Activated naive CD4-positive, alpha-beta T cell (primary cell): ENCODE measurements at regions not wholly inside any gene's neighbourhood (a gene's known extent, or its start where the extent isn't known, plus 50 kb on each side); places are given as distances from the start of the nearest gene placed in this dataset.
A peak's percentile ranks its signal among the peaks of the same experiment; 100 is the strongest.
"Not testable (repeated sequence)": the region's sequence is repeated elsewhere in the genome, so short reads cannot be mapped to it uniquely, and the experiment has no call there.

Experiments
- DNase-seq, 4 experiments: peaks; one replicate each; lab custom pipeline; 2025; lab: John Stamatoyannopoulos, UW

DNA sequence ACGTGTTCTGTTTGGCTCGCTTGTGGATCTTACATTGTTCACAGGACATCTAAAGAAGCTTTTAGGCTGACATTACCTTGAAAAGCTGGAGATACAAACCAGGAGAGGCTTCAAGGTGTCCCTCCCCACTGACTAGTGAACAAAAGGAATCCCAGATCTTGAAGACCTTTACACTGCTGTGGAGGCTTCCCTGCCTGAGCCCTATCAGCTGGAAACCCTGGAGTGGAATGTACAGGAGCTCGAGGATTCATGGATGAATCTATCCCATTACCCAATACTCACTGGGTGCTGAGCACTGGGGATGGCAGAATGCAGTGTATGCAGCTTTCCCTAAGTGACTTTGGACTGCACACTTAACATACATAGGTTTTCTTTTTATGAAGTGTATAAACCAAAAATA, 82.3 kb upstream of the MFGE8 start:
- no peak for DNase-seq

- DNase-seq: no peak
Measured at GRCh38 chr15:88997531-88997930, 84.4 kb upstream of the MFGE8 start.

- no peak for DNase-seq
Measured at GRCh38 chr15:88998980-88999713, 86.0 kb upstream of the MFGE8 start.

- DNase-seq: not testable (repeated sequence)
Measured at GRCh38 chr15:89001708-89002275, 86.5 kb upstream of the ABHD2 start.

DNA sequence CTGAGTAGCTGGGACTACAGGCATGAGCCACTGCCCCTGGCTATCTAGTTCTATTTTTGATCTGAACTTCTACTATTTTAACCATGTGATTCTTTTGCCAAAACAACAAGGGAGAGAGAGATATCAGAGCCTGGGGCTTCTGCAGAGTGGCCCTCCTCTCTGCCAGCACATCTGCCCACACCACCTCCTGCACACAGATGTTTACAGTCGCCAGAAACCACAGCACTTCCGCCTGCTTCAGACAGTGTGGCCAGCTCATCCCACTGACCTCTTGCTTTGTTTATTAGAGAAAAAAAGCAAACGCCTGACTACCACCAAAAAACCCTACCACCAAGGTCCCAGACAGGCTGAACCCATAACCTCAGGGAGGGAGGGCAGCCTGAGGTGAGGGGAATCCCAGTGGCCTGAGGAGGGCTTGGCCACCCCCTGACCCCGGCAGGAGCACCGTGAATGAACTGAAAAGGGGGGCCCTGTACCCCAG, 85.9 kb upstream of the ABHD2 start:
- DNase-seq: no peak

- DNase-seq: no peak
Measured at GRCh38 chr15:89002830-89003229, 85.4 kb upstream of the ABHD2 start.

- DNase-seq: no peak
Measured at GRCh38 chr15:89003865-89004725, 84.2 kb upstream of the ABHD2 start.

DNA sequence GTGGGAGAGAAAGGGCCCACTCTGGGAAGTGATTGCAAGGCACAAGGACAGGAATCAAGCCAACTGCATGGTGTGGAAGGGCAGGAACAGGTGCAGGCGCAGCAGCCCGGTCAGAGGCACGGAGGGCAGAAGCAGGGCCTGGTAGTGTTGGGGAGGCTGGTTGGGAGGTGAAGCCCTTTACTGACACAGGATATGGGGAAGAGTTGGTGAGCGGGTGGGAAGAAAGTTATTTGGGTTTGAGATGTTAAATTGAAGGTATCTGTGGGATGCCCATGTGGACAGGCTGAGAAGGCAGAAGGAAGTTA, 83.6 kb upstream of the ABHD2 start:
- no peak for DNase-seq

- DNase-seq: not testable (repeated sequence)
Measured at GRCh38 chr15:89007527-89007926, 80.7 kb upstream of the ABHD2 start.

- no peak for DNase-seq
Measured at GRCh38 chr15:89007989-89008388, 80.3 kb upstream of the ABHD2 start.

DNA sequence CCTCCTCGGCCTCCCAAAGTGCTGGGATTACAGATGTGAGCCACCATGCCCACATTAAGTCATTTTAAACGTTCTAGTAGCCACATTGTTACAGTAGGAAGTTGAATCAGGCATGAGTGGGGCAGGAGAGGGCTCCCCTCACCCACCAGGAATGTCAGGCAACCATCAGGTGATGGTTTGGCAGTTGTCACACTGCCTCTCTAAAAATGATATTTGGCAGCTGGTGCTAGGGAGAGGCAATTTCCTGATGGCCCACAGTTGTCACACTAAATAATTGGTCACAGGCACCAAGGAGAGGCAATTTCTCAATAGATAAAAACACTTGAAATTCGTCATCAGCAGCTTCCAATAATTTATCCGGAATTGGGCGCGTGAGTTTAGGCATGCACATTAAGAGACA, 79.2 kb upstream of the ABHD2 start:
- DNase-seq: no peak

DNA sequence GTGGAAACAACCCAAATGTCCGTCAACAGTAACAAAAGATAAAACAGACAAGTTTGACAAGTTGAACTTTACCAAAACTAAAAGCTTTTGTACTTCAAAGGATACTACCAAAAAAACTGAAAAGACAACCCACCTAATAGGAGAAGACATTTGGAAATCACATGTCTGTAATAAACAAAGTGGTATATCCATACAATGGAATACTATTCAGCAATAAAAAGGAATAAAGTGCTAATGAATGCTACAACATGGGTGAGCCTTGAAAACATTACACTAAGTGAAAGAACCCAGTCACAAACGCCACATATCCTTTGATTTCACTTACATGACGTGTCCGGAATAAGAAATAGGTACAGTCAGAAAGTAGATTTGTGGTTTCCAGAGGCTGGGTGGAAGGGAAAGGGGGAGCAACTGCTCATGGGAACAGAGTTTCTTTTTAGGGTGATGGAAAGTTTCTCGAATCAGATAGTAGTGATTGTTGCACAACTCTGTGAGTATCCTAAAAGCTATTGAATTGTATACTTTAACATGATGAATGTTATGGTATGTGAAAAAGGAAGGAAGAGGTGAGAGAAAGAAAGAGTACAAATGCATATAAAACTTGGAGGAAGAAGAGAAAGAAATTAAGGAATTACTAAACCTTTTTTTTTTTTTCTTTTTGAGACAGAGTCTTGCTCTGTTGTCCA, 72.7 kb upstream of the ABHD2 start:
- no peak for DNase-seq

- no peak for DNase-seq
Measured at GRCh38 chr15:89016549-89017041, 71.7 kb upstream of the ABHD2 start.

DNA sequence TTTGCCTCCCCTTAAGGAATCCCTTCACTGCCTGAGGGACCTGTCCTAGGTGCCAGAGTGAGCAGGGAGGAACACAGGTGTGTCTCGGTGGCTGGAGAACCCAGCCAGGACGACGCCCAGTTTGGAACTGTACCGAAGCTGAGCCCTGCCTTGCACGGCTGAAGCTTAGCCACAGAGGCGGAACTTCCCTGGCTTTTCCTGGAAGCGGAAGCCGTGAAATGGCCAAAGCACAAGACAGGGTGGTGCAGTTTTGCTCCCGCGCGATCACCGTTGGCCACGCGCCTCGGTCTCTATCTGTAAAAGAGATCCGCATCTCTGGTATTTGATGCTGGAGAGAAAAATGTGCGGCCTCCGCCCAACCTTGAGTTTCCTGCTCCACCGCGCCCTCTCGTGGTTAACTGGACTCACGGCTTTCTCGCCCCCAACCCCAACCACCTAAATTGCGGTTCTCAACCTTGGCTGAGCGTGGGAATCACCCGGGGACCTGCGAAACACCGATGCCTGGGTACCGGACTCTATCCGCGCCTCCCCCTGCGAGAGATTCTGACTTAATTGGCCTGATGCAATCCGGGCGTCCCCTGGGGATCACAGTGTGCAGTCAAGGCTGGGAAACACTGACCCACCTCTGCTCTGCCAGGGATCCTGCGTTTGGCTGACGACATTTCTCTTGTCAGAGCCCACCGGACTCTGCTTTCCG, 70.7 kb upstream of the ABHD2 start:
- DNase-seq: peak; percentile 65 to 87 (median 76)

GRCh38 chr15:89018207-89018606, 70.0 kb upstream of the ABHD2 start:
- no peak for DNase-seq

DNA sequence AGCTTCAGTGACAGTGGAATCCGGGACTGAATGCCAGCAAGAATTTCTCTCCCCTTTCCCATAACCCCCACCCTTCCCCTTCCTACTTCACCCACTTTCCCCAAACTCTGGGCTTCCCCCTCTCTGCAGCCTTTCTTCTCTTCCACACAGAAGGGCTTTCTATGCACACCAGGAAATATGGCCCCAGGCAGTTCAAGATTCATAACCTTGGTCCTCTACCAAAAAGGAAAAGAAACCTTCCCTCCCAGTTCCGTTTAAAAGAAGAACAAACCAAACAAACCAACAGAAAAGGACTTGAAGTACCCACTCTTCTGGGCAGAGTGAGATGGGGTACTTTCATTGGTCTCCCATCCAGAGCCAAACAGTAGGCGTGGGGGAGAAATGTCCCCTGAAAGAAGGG, 68.8 kb upstream of the ABHD2 start:
- no peak for DNase-seq

- no peak for DNase-seq
Measured at GRCh38 chr15:89021224-89021623, 67.0 kb upstream of the ABHD2 start.

DNA sequence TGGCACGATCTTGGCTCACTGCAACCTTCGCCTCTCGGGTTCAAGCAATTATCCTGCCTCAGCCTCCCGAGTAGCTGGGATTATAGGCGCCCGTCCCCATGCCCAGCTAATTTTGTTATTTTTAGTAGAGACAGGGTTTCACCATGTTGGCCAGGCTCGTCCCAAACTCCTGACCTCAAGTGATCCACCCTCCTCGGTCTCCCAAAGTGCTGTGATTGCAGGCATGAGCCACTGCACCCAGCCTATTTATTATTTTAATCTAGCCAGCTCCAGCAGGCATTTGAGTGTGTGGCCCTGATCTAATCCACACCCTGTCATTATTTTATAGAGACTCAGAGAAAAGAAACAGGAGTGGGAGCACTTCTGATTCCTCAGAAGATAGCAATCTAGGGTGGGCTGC, 66.4 kb upstream of the ABHD2 start:
- not testable (repeated sequence) for DNase-seq

- DNase-seq: no peak
Measured at GRCh38 chr15:89023311-89023961, 64.8 kb upstream of the ABHD2 start.

- DNase-seq: no peak
Measured at GRCh38 chr15:89024418-89024817, 63.8 kb upstream of the ABHD2 start.

DNA sequence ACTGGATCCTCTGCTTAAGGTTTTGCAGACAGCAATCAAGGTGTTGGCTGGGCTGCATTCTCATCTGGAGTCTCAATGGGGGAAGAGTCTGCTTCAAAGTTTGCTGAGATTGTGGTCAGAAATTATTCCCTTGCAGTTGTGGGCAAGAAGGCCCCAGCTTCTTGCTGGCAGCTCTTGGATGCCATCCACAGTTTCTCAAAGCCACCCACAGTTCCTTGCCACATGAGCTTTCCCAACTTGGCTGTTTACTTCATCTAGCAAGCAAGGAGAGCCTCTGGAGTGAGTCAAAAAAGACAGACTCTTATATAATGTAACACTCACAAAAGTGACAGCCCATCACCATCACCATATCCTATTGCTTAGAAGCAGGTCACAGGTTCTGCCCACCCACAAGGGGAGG, 62.1 kb upstream of the ABHD2 start:
- no peak for DNase-seq
